ENCODE measurements at regions not wholly inside any gene's neighbourhood (a gene's known extent, or its start where the extent isn't known, plus 50 kb on each side); places are given as distances from the start of the nearest gene placed in this dataset.

GRCh38 chr2:105597806-105598803, 146.6 kb upstream of the NCK2 start:
- no peak overlapping the region for H3K4me3 ChIP-seq (ENCODE audit: low read depth, low read length)
- H3K4me1 ChIP-seq (ENCODE audit: control insufficient read depth, insufficient read depth, low read length): peaks cover 3% of the 10 kb centered on the region
- no peaks in the 10 kb centered on the region for H3K36me3 ChIP-seq (ENCODE audit: control insufficient read depth, insufficient read depth, low read length)
- H3K27me3 ChIP-seq (ENCODE audit: control insufficient read depth, insufficient read depth, low read length): no peaks in the 10 kb centered on the region
- H3K9me3 ChIP-seq (ENCODE audit: control insufficient read depth, insufficient read depth, low read length): no peaks in the 10 kb centered on the region
- H3K9ac ChIP-seq (ENCODE audit: low read depth, low read length): no peak overlapping the region

- Histone ChIP-seq H3K9me3 (ENCODE audit: control insufficient read depth, insufficient read depth, low read length) (no peaks in the 10 kb centered on the region), H3K27me3 (ENCODE audit: control insufficient read depth, insufficient read depth, low read length) (no peaks in the 10 kb centered on the region), H3K9ac (ENCODE audit: low read depth, low read length) (no peak overlapping the region), H3K4me3 (ENCODE audit: low read depth, low read length) (no peak overlapping the region), H3K4me1 (ENCODE audit: control insufficient read depth, insufficient read depth, low read length) (peaks cover 3% of the 10 kb centered on the region), H3K36me3 (ENCODE audit: control insufficient read depth, insufficient read depth, low read length) (no peaks in the 10 kb centered on the region)
Measured at GRCh38 chr2:105597011-105597805, 147.5 kb upstream of the NCK2 start.

GRCh38 chr2:105596411-105596921, 148.2 kb upstream of the NCK2 start:
- peaks cover 3% of the 10 kb centered on the region for H3K4me1 ChIP-seq (ENCODE audit: control insufficient read depth, insufficient read depth, low read length)
- H3K9me3 ChIP-seq (ENCODE audit: control insufficient read depth, insufficient read depth, low read length): no peaks in the 10 kb centered on the region
- no peaks in the 10 kb centered on the region for H3K27me3 ChIP-seq (ENCODE audit: control insufficient read depth, insufficient read depth, low read length)
- no peak overlapping the region for H3K4me3 ChIP-seq (ENCODE audit: low read depth, low read length)
- H3K36me3 ChIP-seq (ENCODE audit: control insufficient read depth, insufficient read depth, low read length): no peaks in the 10 kb centered on the region
- H3K9ac ChIP-seq (ENCODE audit: low read depth, low read length): no peak overlapping the region

- no peaks in the 10 kb centered on the region for H3K9me3 ChIP-seq (ENCODE audit: control insufficient read depth, insufficient read depth, low read length)
- H3K27me3 ChIP-seq (ENCODE audit: control insufficient read depth, insufficient read depth, low read length): no peaks in the 10 kb centered on the region
- no peak overlapping the region for H3K4me3 ChIP-seq (ENCODE audit: low read depth, low read length)
- peaks cover 3% of the 10 kb centered on the region for H3K4me1 ChIP-seq (ENCODE audit: control insufficient read depth, insufficient read depth, low read length)
- H3K36me3 ChIP-seq (ENCODE audit: control insufficient read depth, insufficient read depth, low read length): no peaks in the 10 kb centered on the region
- H3K9ac ChIP-seq (ENCODE audit: low read depth, low read length): no peak overlapping the region
Measured at GRCh38 chr2:105595536-105595935, 149.2 kb upstream of the NCK2 start.

DNA sequence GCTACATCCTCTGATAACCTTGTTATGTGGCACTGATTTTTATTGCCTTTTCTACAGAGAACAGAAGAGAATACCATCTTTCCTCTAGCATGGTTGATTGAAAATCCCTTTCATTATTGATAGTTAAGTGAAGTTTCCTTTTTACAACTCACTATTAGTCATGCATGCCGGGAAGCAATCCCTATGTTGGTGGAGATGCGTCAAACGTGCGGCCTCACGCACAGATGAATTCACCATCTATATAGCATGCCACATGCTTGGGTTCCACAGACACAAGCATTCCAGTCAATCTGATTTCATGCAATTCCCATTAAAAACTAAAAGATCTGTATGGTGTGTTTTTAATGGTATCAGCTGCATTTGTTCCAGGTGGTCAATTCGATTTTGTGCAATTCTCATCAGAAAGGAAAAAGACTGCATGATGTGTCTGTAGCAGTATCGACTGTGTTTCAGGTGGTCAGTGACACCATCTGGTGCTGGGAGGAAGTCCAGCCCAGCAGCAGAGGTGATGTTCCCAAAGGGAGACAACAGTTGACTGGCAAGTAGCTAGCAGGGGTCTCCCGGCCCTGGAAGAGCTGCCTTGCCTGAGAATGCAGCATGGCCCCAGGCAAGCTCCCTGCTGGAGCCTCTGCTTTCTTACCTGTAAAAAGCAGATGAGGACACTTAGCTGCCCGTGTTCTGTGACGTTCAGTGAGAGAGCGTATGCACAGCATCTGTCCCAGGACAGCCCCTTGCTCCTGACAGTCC, 151.3 kb upstream of the NCK2 start:
- Histone ChIP-seq H3K36me3 (ENCODE audit: control insufficient read depth, insufficient read depth, low read length) (no peaks in the 10 kb centered on the region), H3K4me1 (ENCODE audit: control insufficient read depth, insufficient read depth, low read length) (peaks cover 3% of the 10 kb centered on the region), H3K9me3 (ENCODE audit: control insufficient read depth, insufficient read depth, low read length) (no peaks in the 10 kb centered on the region), H3K4me3 (ENCODE audit: low read depth, low read length) (no peak overlapping the region), H3K9ac (ENCODE audit: low read depth, low read length) (no peak overlapping the region), H3K27me3 (ENCODE audit: control insufficient read depth, insufficient read depth, low read length) (no peaks in the 10 kb centered on the region)

- Histone ChIP-seq H3K9ac (ENCODE audit: low read depth, low read length) (no peak overlapping the region), H3K4me3 (ENCODE audit: low read depth, low read length) (no peak overlapping the region), H3K4me1 (ENCODE audit: control insufficient read depth, insufficient read depth, low read length) (peaks cover 3% of the 10 kb centered on the region), H3K27me3 (ENCODE audit: control insufficient read depth, insufficient read depth, low read length) (no peaks in the 10 kb centered on the region), H3K9me3 (ENCODE audit: control insufficient read depth, insufficient read depth, low read length) (no peaks in the 10 kb centered on the region), H3K36me3 (ENCODE audit: control insufficient read depth, insufficient read depth, low read length) (no peaks in the 10 kb centered on the region)
Measured at GRCh38 chr2:105592288-105592687, 152.4 kb upstream of the NCK2 start.

GRCh38 chr2:105590780-105591660, 153.7 kb upstream of the NCK2 start:
- no peaks in the 10 kb centered on the region for H3K9me3 ChIP-seq (ENCODE audit: control insufficient read depth, insufficient read depth, low read length)
- no peaks in the 10 kb centered on the region for H3K36me3 ChIP-seq (ENCODE audit: control insufficient read depth, insufficient read depth, low read length)
- no peak overlapping the region for H3K4me3 ChIP-seq (ENCODE audit: low read depth, low read length)
- peaks cover 3% of the 10 kb centered on the region for H3K4me1 ChIP-seq (ENCODE audit: control insufficient read depth, insufficient read depth, low read length)
- no peaks in the 10 kb centered on the region for H3K27me3 ChIP-seq (ENCODE audit: control insufficient read depth, insufficient read depth, low read length)
- no peak overlapping the region for H3K9ac ChIP-seq (ENCODE audit: low read depth, low read length)

- no peaks in the 10 kb centered on the region for H3K36me3 ChIP-seq (ENCODE audit: control insufficient read depth, insufficient read depth, low read length)
- H3K27me3 ChIP-seq (ENCODE audit: control insufficient read depth, insufficient read depth, low read length): no peaks in the 10 kb centered on the region
- H3K9me3 ChIP-seq (ENCODE audit: control insufficient read depth, insufficient read depth, low read length): no peaks in the 10 kb centered on the region
- peaks cover 3% of the 10 kb centered on the region for H3K4me1 ChIP-seq (ENCODE audit: control insufficient read depth, insufficient read depth, low read length)
- no peak overlapping the region for H3K9ac ChIP-seq (ENCODE audit: low read depth, low read length)
- H3K4me3 ChIP-seq (ENCODE audit: low read depth, low read length): no peak overlapping the region
Measured at GRCh38 chr2:105588581-105588980, 156.1 kb upstream of the NCK2 start.

DNA sequence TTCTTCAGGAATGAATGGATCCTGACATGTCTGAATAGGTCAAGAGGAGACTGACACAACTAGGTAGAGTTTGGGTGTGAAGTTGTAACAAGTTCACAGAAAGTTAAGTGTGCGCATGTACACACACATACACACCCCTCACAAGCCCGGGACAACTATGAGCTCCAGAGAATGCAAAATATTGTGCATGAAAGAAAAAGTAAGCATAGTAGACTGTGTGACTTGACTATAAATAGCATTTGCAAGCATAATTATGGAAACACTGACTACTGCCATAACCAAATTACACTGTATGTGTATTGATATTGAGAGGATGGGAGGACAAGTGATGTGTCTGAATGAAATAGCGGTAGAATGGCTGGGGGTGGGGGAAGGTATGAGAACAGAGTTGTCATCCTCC, 157.1 kb upstream of the NCK2 start:
- H3K4me1 ChIP-seq (ENCODE audit: control insufficient read depth, insufficient read depth, low read length): no peaks in the 10 kb centered on the region
- H3K27me3 ChIP-seq (ENCODE audit: control insufficient read depth, insufficient read depth, low read length): no peaks in the 10 kb centered on the region
- H3K36me3 ChIP-seq (ENCODE audit: control insufficient read depth, insufficient read depth, low read length): no peaks in the 10 kb centered on the region
- no peaks in the 10 kb centered on the region for H3K9me3 ChIP-seq (ENCODE audit: control insufficient read depth, insufficient read depth, low read length)
- no peak overlapping the region for H3K4me3 ChIP-seq (ENCODE audit: low read depth, low read length)
- no peak overlapping the region for H3K9ac ChIP-seq (ENCODE audit: low read depth, low read length)

DNA sequence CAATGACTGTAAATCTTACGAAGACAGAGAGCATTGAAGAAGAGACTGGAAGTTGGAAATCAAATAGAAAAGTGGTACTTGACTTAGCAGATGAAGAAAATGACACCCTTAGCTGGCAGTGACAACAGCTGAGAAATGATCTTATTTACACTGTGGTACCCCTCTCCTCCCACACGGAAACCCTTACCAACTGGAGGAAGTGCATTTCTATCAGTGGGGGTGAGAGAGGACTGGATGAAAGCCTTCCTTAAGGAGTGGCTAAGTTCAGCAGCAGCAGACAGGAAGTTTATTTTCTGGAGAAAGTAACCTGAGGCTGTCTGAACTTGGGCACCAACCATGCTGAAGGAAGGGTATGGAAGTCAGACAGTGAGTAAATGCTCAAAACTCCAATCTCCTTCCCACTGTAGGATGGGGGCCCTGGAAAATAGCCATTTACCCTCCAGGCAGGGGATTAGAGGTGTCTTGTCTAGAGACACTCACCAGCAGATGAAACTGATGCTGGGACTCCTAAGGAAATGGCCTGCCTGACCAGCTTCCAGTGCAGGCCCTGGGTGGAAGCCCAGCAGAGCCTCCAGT, 160.2 kb upstream of the NCK2 start:
- H3K36me3 ChIP-seq (ENCODE audit: control insufficient read depth, insufficient read depth, low read length): no peaks in the 10 kb centered on the region
- no peaks in the 10 kb centered on the region for H3K9me3 ChIP-seq (ENCODE audit: control insufficient read depth, insufficient read depth, low read length)
- H3K9ac ChIP-seq (ENCODE audit: low read depth, low read length): no peak overlapping the region
- no peaks in the 10 kb centered on the region for H3K27me3 ChIP-seq (ENCODE audit: control insufficient read depth, insufficient read depth, low read length)
- H3K4me3 ChIP-seq (ENCODE audit: low read depth, low read length): no peak overlapping the region
- H3K4me1 ChIP-seq (ENCODE audit: control insufficient read depth, insufficient read depth, low read length): no peaks in the 10 kb centered on the region

Data from iPS-15b (cell line).